ENCODE measurements at regions not wholly inside any gene's neighbourhood (a gene's known extent, or its start where the extent isn't known, plus 50 kb on each side); places are given as distances from the start of the nearest gene placed in this dataset.

- TF ChIP-seq POLR2AphosphoS5 (IDR thresholded peaks at IDR 0.05), result no peak
- TF ChIP-seq POLR2A (IDR thresholded peaks at IDR 0.05; ENCODE audit: low read depth), result no peak
- TF ChIP-seq, protein P1, sequence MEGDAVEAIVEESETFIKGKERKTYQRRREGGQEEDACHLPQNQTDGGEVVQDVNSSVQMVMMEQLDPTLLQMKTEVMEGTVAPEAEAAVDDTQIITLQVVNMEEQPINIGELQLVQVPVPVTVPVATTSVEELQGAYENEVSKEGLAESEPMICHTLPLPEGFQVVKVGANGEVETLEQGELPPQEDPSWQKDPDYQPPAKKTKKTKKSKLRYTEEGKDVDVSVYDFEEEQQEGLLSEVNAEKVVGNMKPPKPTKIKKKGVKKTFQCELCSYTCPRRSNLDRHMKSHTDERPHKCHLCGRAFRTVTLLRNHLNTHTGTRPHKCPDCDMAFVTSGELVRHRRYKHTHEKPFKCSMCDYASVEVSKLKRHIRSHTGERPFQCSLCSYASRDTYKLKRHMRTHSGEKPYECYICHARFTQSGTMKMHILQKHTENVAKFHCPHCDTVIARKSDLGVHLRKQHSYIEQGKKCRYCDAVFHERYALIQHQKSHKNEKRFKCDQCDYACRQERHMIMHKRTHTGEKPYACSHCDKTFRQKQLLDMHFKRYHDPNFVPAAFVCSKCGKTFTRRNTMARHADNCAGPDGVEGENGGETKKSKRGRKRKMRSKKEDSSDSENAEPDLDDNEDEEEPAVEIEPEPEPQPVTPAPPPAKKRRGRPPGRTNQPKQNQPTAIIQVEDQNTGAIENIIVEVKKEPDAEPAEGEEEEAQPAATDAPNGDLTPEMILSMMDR (IDR thresholded peaks at IDR 0.05), result no peak
Observed at GRCh38 chr18:24979235-24979634, 372.7 kb downstream of the ZNF521 start.
